ENCODE measurements at regions not wholly inside any gene's neighbourhood (a gene's known extent, or its start where the extent isn't known, plus 50 kb on each side); places are given as distances from the start of the nearest gene placed in this dataset.

GRCh38 chr2:226139759-226140158 is 659.9 kb downstream of the IRS1 start:
- intact Hi-C loops (cut with micrococcal nuclease) = no loop called here
- Mint-ChIP-seq H3K9me3 (no peaks in the 10 kb centered on the region), H3K27me3 (peaks cover 0 to 2% of the 10 kb centered on the region in 2 donors), H3K4me3 (no peak overlapping the region), H3K36me3 (no peaks in the 10 kb centered on the region), H3K27ac (no peak overlapping the region), H3K4me1 (peaks cover 0 to 3% (median 0%) of the 10 kb centered on the region in 4 donors)
- no peaks in the 10 kb centered on the region for H3K27me3 ChIP-seq (ENCODE audit: insufficient read depth, low read length)
- no peaks in the 10 kb centered on the region for H3K4me1 ChIP-seq (ENCODE audit: insufficient read depth, low read length)
- no peaks in the 10 kb centered on the region for H3K9me3 ChIP-seq (ENCODE audit: control insufficient read depth in 1 of 2, low read length in 2 of 2)
- POLR2A ChIA-PET (ENCODE audit: partially characterized antibody) = no interaction called here
- CTCF ChIA-PET (ENCODE audit: partially characterized antibody) = interaction anchor here (1.2 kb wide), 1 partner anchor 9 kb away, joined by 3 read pairs; no protein-coding TSS in a partner anchor
- no peak for DNase-seq
- H3K27ac ChIP-seq (ENCODE audit: low read depth, low read length) = no peak overlapping the region
- H3K36me3 ChIP-seq (ENCODE audit: insufficient read depth, low read length) = no peaks in the 10 kb centered on the region
- no peak overlapping the region for H3K4me3 ChIP-seq (ENCODE audit: low read length in 2 of 2)

- Mint-ChIP-seq H3K4me1 (peaks cover 0 to 3% (median 0%) of the 10 kb centered on the region in 4 donors), H3K27me3 (peaks cover under 1 to 5% of the 10 kb centered on the region in 2 donors), H3K9me3 (peaks cover 0 to 2% (median 0%) of the 10 kb centered on the region in 8 donors), H3K27ac (no peak overlapping the region), H3K36me3 (no peaks in the 10 kb centered on the region), H3K4me3 (no peak overlapping the region)
- DNase-seq = no peak
- Histone ChIP-seq H3K27ac (ENCODE audit: low read depth, low read length) (no peak overlapping the region), H3K4me3 (ENCODE audit: low read length in 2 of 2) (no peak overlapping the region), H3K4me1 (ENCODE audit: insufficient read depth, low read length) (no peaks in the 10 kb centered on the region), H3K27me3 (ENCODE audit: insufficient read depth, low read length) (no peaks in the 10 kb centered on the region), H3K36me3 (ENCODE audit: insufficient read depth, low read length) (no peaks in the 10 kb centered on the region), H3K9me3 (ENCODE audit: control insufficient read depth in 1 of 2, low read length in 2 of 2) (no peaks in the 10 kb centered on the region)
- ChIA-PET POLR2A (ENCODE audit: partially characterized antibody) (no interaction called here), CTCF (ENCODE audit: partially characterized antibody) (no interaction called here)
- intact Hi-C loops (cut with micrococcal nuclease) = no loop called here
Measured at GRCh38 chr2:226137201-226137811, 662.3 kb downstream of the IRS1 start.

- Mint-ChIP-seq H3K4me1 (peaks cover 0 to 3% (median 0%) of the 10 kb centered on the region in 4 donors), H3K27me3 (peaks cover 3 to 5% of the 10 kb centered on the region in 2 donors), H3K9me3 (peaks cover 0 to 2% (median 0%) of the 10 kb centered on the region in 8 donors), H3K36me3 (no peaks in the 10 kb centered on the region), H3K4me3 (no peak overlapping the region), H3K27ac (no peak overlapping the region)
- ChIA-PET POLR2A (ENCODE audit: partially characterized antibody) (no interaction called here), CTCF (ENCODE audit: partially characterized antibody) (no interaction called here)
- H3K36me3 ChIP-seq (ENCODE audit: insufficient read depth, low read length) = no peaks in the 10 kb centered on the region
- H3K27ac ChIP-seq (ENCODE audit: low read depth, low read length) = no peak overlapping the region
- no peak for DNase-seq
- H3K4me3 ChIP-seq (ENCODE audit: low read length in 2 of 2) = no peak overlapping the region
- H3K9me3 ChIP-seq (ENCODE audit: control insufficient read depth in 1 of 2, low read length in 2 of 2) = no peaks in the 10 kb centered on the region
- intact Hi-C loops (cut with micrococcal nuclease) = no loop called here
- H3K4me1 ChIP-seq (ENCODE audit: insufficient read depth, low read length) = no peaks in the 10 kb centered on the region
- no peaks in the 10 kb centered on the region for H3K27me3 ChIP-seq (ENCODE audit: insufficient read depth, low read length)
Measured at GRCh38 chr2:226136739-226137138, 662.9 kb downstream of the IRS1 start.

GRCh38 chr2:226135861-226136548 is 663.6 kb downstream of the IRS1 start:
- no peak overlapping the region for H3K4me3 ChIP-seq (ENCODE audit: low read length in 2 of 2)

GRCh38 chr2:226132323-226133215 is 667.1 kb downstream of the IRS1 start:
- intact Hi-C loops (cut with micrococcal nuclease) = no loop called here
- Histone ChIP-seq H3K4me1 (ENCODE audit: insufficient read depth, low read length) (no peaks in the 10 kb centered on the region), H3K9me3 (ENCODE audit: control insufficient read depth in 1 of 2, low read length in 2 of 2) (no peaks in the 10 kb centered on the region), H3K27me3 (ENCODE audit: insufficient read depth, low read length) (no peaks in the 10 kb centered on the region), H3K36me3 (ENCODE audit: insufficient read depth, low read length) (no peaks in the 10 kb centered on the region), H3K4me3 (ENCODE audit: low read length in 2 of 2) (no peak overlapping the region), H3K27ac (ENCODE audit: low read depth, low read length) (no peak overlapping the region)
- CTCF ChIA-PET (ENCODE audit: partially characterized antibody) = no interaction called here
- Mint-ChIP-seq H3K36me3 (no peaks in the 10 kb centered on the region), H3K4me3 (no peak overlapping the region), H3K27ac (no peak overlapping the region), H3K4me1 (peaks cover 0 to 3% (median 0%) of the 10 kb centered on the region in 4 donors), H3K9me3 (peaks cover 0 to 2% (median 0%) of the 10 kb centered on the region in 8 donors), H3K27me3 (peaks cover 3 to 5% of the 10 kb centered on the region in 2 donors)
- no peak for DNase-seq
- POLR2A ChIA-PET (ENCODE audit: partially characterized antibody) = no interaction called here

More at GRCh38 chr2:226135861-226136548, 663.6 kb downstream of the IRS1 start:
- H3K9me3 ChIP-seq (ENCODE audit: control insufficient read depth in 1 of 2, low read length in 2 of 2) = no peaks in the 10 kb centered on the region
- intact Hi-C loops (cut with micrococcal nuclease) = no loop called here
- H3K27ac Mint-ChIP-seq = no peak overlapping the region
- POLR2A ChIA-PET (ENCODE audit: partially characterized antibody) = interaction anchor here (0.6 kb wide), 1 partner anchor 663 kb away, joined by 3 read pairs; the partner anchor contains the start of gene IRS1
- CTCF ChIA-PET (ENCODE audit: partially characterized antibody) = no interaction called here
- no peaks in the 10 kb centered on the region for H3K27me3 ChIP-seq (ENCODE audit: insufficient read depth, low read length)
- peaks cover 3 to 5% of the 10 kb centered on the region in 2 donors for H3K27me3 Mint-ChIP-seq
- no peak for DNase-seq
- peaks cover 0 to 2% (median 0%) of the 10 kb centered on the region in 8 donors for H3K9me3 Mint-ChIP-seq
- no peaks in the 10 kb centered on the region for H3K4me1 ChIP-seq (ENCODE audit: insufficient read depth, low read length)
- H3K36me3 ChIP-seq (ENCODE audit: insufficient read depth, low read length) = no peaks in the 10 kb centered on the region
- peaks cover 0 to 3% (median 0%) of the 10 kb centered on the region in 4 donors for H3K4me1 Mint-ChIP-seq
- peak overlapping the region in 1 of 8 donors; percentile 2 for H3K4me3 Mint-ChIP-seq
- H3K27ac ChIP-seq (ENCODE audit: low read depth, low read length) = no peak overlapping the region
- no peaks in the 10 kb centered on the region for H3K36me3 Mint-ChIP-seq

- Mint-ChIP-seq H3K36me3 (no peaks in the 10 kb centered on the region), H3K27ac (no peak overlapping the region), H3K4me3 (no peak overlapping the region), H3K27me3 (peaks cover 5 to 6% of the 10 kb centered on the region in 2 donors), H3K4me1 (no peaks in the 10 kb centered on the region), H3K9me3 (peaks cover 0 to 2% (median 0%) of the 10 kb centered on the region in 8 donors)
- H3K9me3 ChIP-seq (ENCODE audit: control insufficient read depth in 1 of 2, low read length in 2 of 2) = no peaks in the 10 kb centered on the region
- intact Hi-C loops (cut with micrococcal nuclease) = no loop called here
- ChIA-PET CTCF (ENCODE audit: partially characterized antibody) (no interaction called here), POLR2A (ENCODE audit: partially characterized antibody) (no interaction called here)
- H3K4me1 ChIP-seq (ENCODE audit: insufficient read depth, low read length) = no peaks in the 10 kb centered on the region
- no peak overlapping the region for H3K27ac ChIP-seq (ENCODE audit: low read depth, low read length)
- H3K36me3 ChIP-seq (ENCODE audit: insufficient read depth, low read length) = no peaks in the 10 kb centered on the region
- no peaks in the 10 kb centered on the region for H3K27me3 ChIP-seq (ENCODE audit: insufficient read depth, low read length)
- no peak for DNase-seq
- no peak overlapping the region for H3K4me3 ChIP-seq (ENCODE audit: low read length in 2 of 2)
Measured at GRCh38 chr2:226131299-226131784, 668.3 kb downstream of the IRS1 start.

GRCh38 chr2:226130192-226130591 is 669.4 kb downstream of the IRS1 start:
- Histone ChIP-seq H3K27ac (ENCODE audit: low read depth, low read length) (no peak overlapping the region), H3K9me3 (ENCODE audit: control insufficient read depth in 1 of 2, low read length in 2 of 2) (no peaks in the 10 kb centered on the region), H3K27me3 (ENCODE audit: insufficient read depth, low read length) (no peaks in the 10 kb centered on the region), H3K4me3 (ENCODE audit: low read length in 2 of 2) (no peak overlapping the region), H3K4me1 (ENCODE audit: insufficient read depth, low read length) (no peaks in the 10 kb centered on the region), H3K36me3 (ENCODE audit: insufficient read depth, low read length) (no peaks in the 10 kb centered on the region)
- POLR2A ChIA-PET (ENCODE audit: partially characterized antibody) = no interaction called here
- intact Hi-C loops (cut with micrococcal nuclease) = no loop called here
- Mint-ChIP-seq H3K9me3 (peaks cover 0 to 2% (median 0%) of the 10 kb centered on the region in 8 donors), H3K27ac (no peak overlapping the region), H3K27me3 (peaks cover 6% of the 10 kb centered on the region in 2 donors), H3K36me3 (no peaks in the 10 kb centered on the region), H3K4me3 (no peak overlapping the region), H3K4me1 (no peaks in the 10 kb centered on the region)
- no peak for DNase-seq
- CTCF ChIA-PET (ENCODE audit: partially characterized antibody) = interaction anchor here (1.0 kb wide), 1 partner anchor 9 kb away, joined by 3 read pairs; no protein-coding TSS in a partner anchor
